ENCODE measurements at regions not wholly inside any gene's neighbourhood (a gene's known extent, or its start where the extent isn't known, plus 50 kb on each side); places are given as distances from the start of the nearest gene placed in this dataset.
"Not testable (repeated sequence)": the region's sequence is repeated elsewhere in the genome, so short reads cannot be mapped to it uniquely, and the experiment has no call there.

GRCh38 chr5:106097340-106097739 lies 1573.4 kb downstream of the EFNA5 start:
- in situ Hi-C loops (cut with HindIII; ENCODE audit: low sequenced_read_pairs) = no loop called here

- in situ Hi-C loops (cut with HindIII; ENCODE audit: low sequenced_read_pairs) = no loop called here
These were observed 1575.9 kb downstream of the EFNA5 start for GRCh38 chr5:106094839-106095238.

- in situ Hi-C loops (cut with HindIII; ENCODE audit: low sequenced_read_pairs) = no loop called here
These were observed 1576.5 kb downstream of the EFNA5 start for GRCh38 chr5:106094204-106094607.

- in situ Hi-C loops (cut with HindIII; ENCODE audit: low sequenced_read_pairs) = no loop called here
These were observed 1577.6 kb downstream of the EFNA5 start for GRCh38 chr5:106093134-106093533.

GRCh38 chr5:106092455-106092854 lies 1578.3 kb downstream of the EFNA5 start:
- in situ Hi-C loops (cut with HindIII; ENCODE audit: low sequenced_read_pairs) = no loop called here

GRCh38 chr5:106089073-106089472 lies 1581.7 kb downstream of the EFNA5 start:
- in situ Hi-C loops (cut with HindIII; ENCODE audit: low sequenced_read_pairs) = no loop called here

DNA sequence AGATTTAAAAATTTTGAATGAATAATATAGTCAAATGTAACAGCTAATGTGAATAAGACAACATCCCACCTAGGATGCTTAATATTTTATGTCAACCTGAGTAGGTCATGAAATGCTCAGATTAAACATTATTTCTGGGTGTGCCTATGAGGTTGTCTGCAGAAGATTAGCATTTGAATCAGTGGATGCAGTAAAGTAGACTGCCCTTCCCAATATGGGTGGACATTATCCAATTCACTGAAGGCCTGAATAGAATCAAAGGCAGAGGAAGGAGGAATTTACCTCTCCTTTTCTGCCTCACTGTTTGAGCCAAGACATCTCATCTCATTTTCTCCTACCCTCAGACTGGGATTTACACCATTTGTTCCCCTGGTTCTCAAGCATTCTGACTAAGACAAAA lies 1582.3 kb downstream of the EFNA5 start:
- in situ Hi-C loops (cut with HindIII; ENCODE audit: low sequenced_read_pairs) = no loop called here

GRCh38 chr5:106086352-106086751 lies 1584.4 kb downstream of the EFNA5 start:
- in situ Hi-C loops (cut with HindIII; ENCODE audit: low sequenced_read_pairs) = no loop called here

- in situ Hi-C loops (cut with HindIII; ENCODE audit: low sequenced_read_pairs) = no loop called here
These were observed 1585.2 kb downstream of the EFNA5 start for GRCh38 chr5:106085556-106085955.

DNA sequence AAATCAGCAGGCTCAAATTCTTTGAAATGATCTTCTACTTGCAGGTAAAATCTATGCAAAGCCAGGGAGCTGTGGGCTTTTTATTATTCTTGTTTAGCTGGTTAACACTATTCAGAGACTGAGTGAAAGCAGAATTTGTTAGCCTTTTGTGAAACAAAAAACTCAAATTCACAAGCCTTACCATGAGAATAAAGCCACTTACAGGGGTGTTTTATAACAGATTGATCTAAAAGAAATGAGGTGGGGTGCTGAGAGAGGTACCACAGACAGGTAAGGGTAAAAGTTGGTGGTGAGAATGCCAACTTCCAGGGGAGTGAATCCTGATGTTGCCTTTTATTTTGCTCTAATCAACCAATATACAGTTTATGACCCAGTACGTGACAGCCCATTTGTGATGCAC lies 1585.6 kb downstream of the EFNA5 start:
- in situ Hi-C loops (cut with HindIII; ENCODE audit: low sequenced_read_pairs) = no loop called here

- in situ Hi-C loops (cut with HindIII; ENCODE audit: low sequenced_read_pairs) = no loop called here
These were observed 1590.2 kb downstream of the EFNA5 start for GRCh38 chr5:106080535-106080934.

DNA sequence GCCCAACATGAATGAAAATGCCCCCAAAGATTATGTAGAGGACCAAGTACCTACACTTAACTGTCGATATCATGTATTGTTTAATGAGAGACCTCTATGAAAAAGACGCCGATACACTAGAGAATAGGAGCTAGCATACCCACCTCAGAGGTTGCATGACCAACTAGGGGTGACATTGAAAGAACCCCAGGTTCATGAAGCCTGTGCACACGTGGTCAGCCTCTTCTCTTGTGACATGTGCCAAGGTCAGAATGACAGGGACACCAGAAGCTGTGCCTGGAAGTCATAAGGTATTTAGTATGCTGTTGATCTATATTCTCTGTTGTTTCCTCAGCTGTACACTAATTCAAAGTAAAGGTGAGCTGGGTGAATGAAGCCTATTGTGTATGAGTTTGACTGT lies 1594.1 kb downstream of the EFNA5 start:
- in situ Hi-C loops (cut with HindIII; ENCODE audit: low sequenced_read_pairs) = no loop called here

DNA sequence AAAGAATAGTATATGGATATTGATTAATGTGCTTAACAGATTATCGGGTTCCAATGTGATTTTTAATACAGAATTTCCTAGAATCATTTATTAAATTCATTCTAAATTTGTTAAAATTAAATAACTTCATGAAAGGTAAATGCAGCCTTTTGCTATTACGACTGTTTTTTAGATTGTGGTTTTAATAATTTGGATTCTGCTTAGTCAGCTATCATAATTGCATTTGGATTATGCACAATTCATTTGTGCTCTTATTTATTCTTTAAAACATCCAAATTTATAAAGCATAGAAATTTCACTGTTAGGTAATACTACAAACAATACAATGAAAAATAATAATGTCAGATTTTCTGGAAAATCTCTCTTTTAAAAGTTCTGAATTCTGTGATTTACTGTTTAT lies 1598.5 kb downstream of the EFNA5 start:
- in situ Hi-C loops (cut with HindIII; ENCODE audit: low sequenced_read_pairs) = no loop called here

DNA sequence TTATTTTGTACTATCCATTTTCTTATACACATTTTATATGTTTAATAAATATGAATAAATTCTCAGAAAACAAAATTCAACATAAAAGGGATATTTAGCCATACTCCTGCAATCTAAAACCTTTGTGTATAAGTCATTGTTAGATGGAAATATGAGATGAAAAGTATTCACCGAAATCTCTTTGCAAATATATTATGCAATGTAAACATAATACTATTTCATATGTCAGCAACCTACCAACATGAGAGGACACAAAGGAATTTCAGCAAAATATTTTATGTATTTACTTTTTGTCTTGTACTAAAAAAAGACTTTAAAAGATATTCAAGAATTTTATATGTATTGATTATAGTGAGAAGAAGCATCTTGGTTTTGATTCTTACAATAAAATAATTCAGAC lies 1623.4 kb downstream of the EFNA5 start:
- in situ Hi-C loops (cut with HindIII; ENCODE audit: low sequenced_read_pairs) = no loop called here

DNA sequence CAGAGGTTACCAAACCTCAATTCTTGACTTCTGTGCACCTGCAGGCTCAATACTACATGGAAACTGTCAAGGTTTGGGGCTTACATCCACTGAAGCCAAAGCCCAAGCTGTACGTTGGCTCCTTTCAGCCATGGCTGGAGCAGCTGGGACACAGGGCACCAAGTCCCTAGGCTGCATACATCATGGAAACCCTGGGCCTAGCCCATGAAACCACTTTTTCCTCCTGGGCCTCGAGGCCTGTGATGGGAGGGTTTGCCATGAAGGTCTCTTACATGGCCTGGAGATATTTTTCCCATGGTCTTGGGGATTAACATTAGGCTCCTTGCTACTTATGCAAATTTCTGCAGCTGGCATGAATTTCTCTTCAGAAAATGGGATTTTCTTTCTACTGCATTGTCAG lies 1638.7 kb downstream of the EFNA5 start:
- in situ Hi-C loops (cut with HindIII; ENCODE audit: low sequenced_read_pairs) = not testable (repeated sequence)

- in situ Hi-C loops (cut with HindIII; ENCODE audit: low sequenced_read_pairs) = loop anchor here (5.0 kb wide), 2 partner anchors 56 to 89 kb away; no protein-coding TSS in a partner anchor
These were observed 1642.4 kb downstream of the EFNA5 start for GRCh38 chr5:106028314-106028713.

- in situ Hi-C loops (cut with HindIII; ENCODE audit: low sequenced_read_pairs) = no loop called here
These were observed 1649.8 kb downstream of the EFNA5 start for GRCh38 chr5:106020894-106021293.

DNA sequence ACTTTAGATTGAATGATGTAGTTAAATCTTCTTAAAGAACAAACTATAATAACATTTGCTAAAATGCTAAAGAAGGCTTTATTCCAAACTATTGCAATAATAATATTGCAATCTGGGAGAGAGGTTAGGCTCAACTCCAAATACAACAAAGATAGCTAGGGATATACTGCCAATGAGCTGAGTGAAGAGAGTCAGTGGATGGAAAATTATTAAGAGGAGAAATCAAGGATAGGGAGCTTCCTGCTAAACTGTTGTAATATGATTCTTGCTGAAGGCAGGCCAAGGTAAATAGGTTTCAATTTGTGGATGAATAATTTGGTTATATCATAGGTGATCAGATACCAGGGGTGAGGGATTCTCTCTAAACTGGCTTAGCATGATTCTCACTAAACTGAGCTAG lies 1651.5 kb downstream of the EFNA5 start:
- in situ Hi-C loops (cut with HindIII; ENCODE audit: low sequenced_read_pairs) = no loop called here

DNA sequence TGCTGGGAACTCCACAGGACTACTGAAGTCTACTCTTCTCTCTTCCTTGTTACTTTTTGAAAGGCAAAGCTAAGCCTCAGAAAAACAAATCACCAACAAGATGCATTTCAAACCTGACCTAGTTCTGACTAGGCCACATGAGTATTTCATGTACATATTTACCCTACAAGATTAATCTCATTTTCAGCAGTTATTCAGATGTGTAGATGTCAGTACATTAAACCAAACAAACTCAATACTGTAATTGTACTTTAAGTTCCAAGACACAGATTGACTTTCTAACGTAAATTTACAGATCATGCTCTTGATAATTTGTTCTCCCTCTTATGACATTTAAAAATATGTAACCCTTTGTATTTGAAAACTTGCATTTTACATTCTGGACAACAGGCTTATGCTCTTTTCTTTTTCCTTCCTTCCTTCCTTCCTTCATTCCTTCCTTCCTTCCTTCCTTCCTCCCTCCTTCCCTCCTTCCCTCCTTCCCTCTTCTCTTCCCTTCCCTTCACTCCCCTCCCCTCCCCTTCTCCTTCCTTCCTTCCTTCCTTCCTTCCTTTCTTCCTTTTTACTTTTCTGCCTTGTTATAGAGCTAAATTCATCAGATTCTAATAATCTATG lies 1653.4 kb downstream of the EFNA5 start:
- in situ Hi-C loops (cut with HindIII; ENCODE audit: low sequenced_read_pairs) = no loop called here

DNA sequence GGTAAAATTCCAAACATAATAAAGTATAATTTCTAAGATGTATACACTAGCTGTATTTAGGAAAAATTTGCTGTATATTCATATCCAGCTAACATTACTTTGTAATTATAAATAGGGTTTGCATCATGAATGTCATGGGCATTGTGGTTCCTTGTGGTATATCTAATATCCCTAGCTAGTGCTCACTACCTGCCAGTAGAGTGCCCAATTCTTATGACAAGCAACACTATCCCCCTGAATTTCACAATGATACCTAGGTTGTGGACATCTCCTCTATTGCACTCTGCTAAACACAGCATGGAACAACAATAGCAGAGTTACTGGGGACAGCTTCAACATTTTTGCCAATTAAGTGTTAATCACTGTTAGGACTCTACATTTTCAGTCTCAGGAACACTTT lies 1656.5 kb downstream of the EFNA5 start:
- in situ Hi-C loops (cut with HindIII; ENCODE audit: low sequenced_read_pairs) = no loop called here

DNA sequence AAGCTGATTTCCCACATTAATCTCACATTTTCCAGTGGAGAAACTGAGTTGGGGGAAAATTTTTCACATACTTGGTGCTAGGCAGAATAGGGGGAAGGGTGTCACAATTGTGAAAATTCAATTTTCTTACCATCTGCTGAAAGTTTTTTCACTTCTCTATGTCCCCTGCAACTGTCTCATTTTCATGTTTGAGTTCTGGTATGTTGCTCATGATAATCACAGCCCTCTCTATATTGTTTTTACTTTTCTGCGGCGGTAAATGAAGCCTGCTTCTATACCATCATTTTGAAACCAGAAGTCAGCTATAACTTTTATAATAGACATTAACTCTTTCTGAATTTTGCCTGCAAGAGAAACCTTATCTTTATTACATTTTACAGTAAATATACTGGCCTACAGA lies 1664.5 kb downstream of the EFNA5 start:
- in situ Hi-C loops (cut with HindIII; ENCODE audit: low sequenced_read_pairs) = no loop called here

DNA sequence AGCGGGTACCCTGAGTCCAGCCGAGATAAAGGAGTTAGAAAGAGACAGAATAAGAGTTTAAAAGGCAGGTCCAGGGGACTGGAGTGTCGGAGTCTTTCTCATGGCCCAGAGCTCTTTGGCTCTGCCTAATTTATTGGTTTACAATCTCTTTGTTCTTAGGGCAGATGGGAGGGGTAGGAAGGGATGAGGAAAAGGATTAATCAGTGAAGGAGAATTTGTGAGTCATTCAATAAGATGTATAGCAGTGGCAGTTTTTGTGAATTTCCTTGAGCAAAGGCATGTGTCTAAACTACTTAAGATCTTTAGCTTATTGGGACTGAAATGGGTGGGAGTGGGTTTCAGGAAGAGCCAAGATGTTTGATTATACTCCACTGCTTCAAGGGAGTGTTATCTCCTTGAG lies 1671.7 kb downstream of the EFNA5 start:
- in situ Hi-C loops (cut with HindIII; ENCODE audit: low sequenced_read_pairs) = not testable (repeated sequence)

DNA sequence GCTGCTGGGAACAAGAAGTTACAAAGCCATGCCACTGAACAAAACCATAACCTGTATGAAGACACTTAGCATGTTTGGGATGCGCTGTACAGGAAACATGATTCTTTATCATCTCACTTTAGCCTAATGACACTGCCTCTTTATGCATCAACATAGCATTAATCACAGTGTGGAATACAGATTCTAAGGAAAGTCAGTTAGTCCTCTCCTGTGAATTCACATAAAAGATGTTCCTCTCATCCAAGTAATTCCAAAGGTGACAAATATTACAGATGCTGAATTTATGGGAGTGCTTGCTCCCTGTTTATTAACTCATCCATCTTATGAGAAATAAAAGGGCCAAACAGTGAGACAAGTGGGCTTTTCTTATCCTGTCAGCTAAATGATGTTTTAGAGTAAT lies 1677.7 kb downstream of the EFNA5 start:
- in situ Hi-C loops (cut with HindIII; ENCODE audit: low sequenced_read_pairs) = no loop called here

Data from endothelial cell of hepatic sinusoid (primary cell).